ENCODE measurements at regions not wholly inside any gene's neighbourhood (a gene's known extent, or its start where the extent isn't known, plus 50 kb on each side); places are given as distances from the start of the nearest gene placed in this dataset.

GRCh38 chr5:57805732-57806131, 323.1 kb upstream of the ACTBL2 start:
- CTCF ChIA-PET, result no interaction called here
- Mint-ChIP-seq H3K27ac (ENCODE audit: unreplicated experiment) (no peak overlapping the region), H3K4me3 (ENCODE audit: low read depth, unreplicated experiment) (no peak overlapping the region), H3K27me3 (ENCODE audit: unreplicated experiment) (no peaks in the 10 kb centered on the region), H3K9me3 (ENCODE audit: low read depth, unreplicated experiment) (no peaks in the 10 kb centered on the region), H3K4me1 (ENCODE audit: low read depth, unreplicated experiment) (peaks cover 13% of the 10 kb centered on the region), H3K36me3 (ENCODE audit: insufficient read depth, unreplicated experiment) (no peaks in the 10 kb centered on the region)
- no peak for TF ChIP-seq CTCF (IDR thresholded peaks at IDR 0.05; ENCODE audit: unreplicated experiment)
- intact Hi-C loops (cut with micrococcal nuclease; ENCODE audit: unreplicated experiment), result no loop called here
- no peak for DNase-seq
- BruUV-seq (replicated peaks), result no TSS peak

GRCh38 chr5:57805170-57805569, 322.6 kb upstream of the ACTBL2 start:
- H3K4me1 Mint-ChIP-seq (ENCODE audit: low read depth, unreplicated experiment), result peaks cover 13% of the 10 kb centered on the region
- no peak for DNase-seq
- H3K9me3 Mint-ChIP-seq (ENCODE audit: low read depth, unreplicated experiment), result no peaks in the 10 kb centered on the region
- no TSS peak for BruUV-seq (replicated peaks)
- intact Hi-C loops (cut with micrococcal nuclease; ENCODE audit: unreplicated experiment), result no loop called here
- H3K4me3 Mint-ChIP-seq (ENCODE audit: low read depth, unreplicated experiment), result no peak overlapping the region
- no peak for TF ChIP-seq CTCF (IDR thresholded peaks at IDR 0.05; ENCODE audit: unreplicated experiment)
- CTCF ChIA-PET, result no interaction called here
- no peaks in the 10 kb centered on the region for H3K27me3 Mint-ChIP-seq (ENCODE audit: unreplicated experiment)
- no peak overlapping the region for H3K27ac Mint-ChIP-seq (ENCODE audit: unreplicated experiment)
- H3K36me3 Mint-ChIP-seq (ENCODE audit: insufficient read depth, unreplicated experiment), result no peaks in the 10 kb centered on the region

- intact Hi-C loops (cut with micrococcal nuclease; ENCODE audit: unreplicated experiment), result no loop called here
- no peak for TF ChIP-seq CTCF (IDR thresholded peaks at IDR 0.05; ENCODE audit: unreplicated experiment)
These were observed 321.9 kb upstream of the ACTBL2 start for GRCh38 chr5:57804505-57804904.

GRCh38 chr5:57804007-57804444, 321.4 kb upstream of the ACTBL2 start:
- no peak for DNase-seq
- no TSS peak for BruUV-seq (replicated peaks)
- no peak for TF ChIP-seq CTCF (IDR thresholded peaks at IDR 0.05; ENCODE audit: unreplicated experiment)
- H3K27ac Mint-ChIP-seq (ENCODE audit: unreplicated experiment), result no peak overlapping the region
- H3K4me3 Mint-ChIP-seq (ENCODE audit: low read depth, unreplicated experiment), result no peak overlapping the region
- no peaks in the 10 kb centered on the region for H3K36me3 Mint-ChIP-seq (ENCODE audit: insufficient read depth, unreplicated experiment)
- intact Hi-C loops (cut with micrococcal nuclease; ENCODE audit: unreplicated experiment), result no loop called here
- no peaks in the 10 kb centered on the region for H3K27me3 Mint-ChIP-seq (ENCODE audit: unreplicated experiment)
- CTCF ChIA-PET, result no interaction called here
- no peaks in the 10 kb centered on the region for H3K9me3 Mint-ChIP-seq (ENCODE audit: low read depth, unreplicated experiment)
- H3K4me1 Mint-ChIP-seq (ENCODE audit: low read depth, unreplicated experiment), result peaks cover 6% of the 10 kb centered on the region

More at GRCh38 chr5:57804505-57804904, 321.9 kb upstream of the ACTBL2 start:
- Mint-ChIP-seq H3K4me1 (ENCODE audit: low read depth, unreplicated experiment) (peaks cover 11% of the 10 kb centered on the region), H3K27ac (ENCODE audit: unreplicated experiment) (no peak overlapping the region), H3K9me3 (ENCODE audit: low read depth, unreplicated experiment) (no peaks in the 10 kb centered on the region), H3K27me3 (ENCODE audit: unreplicated experiment) (no peaks in the 10 kb centered on the region), H3K36me3 (ENCODE audit: insufficient read depth, unreplicated experiment) (no peaks in the 10 kb centered on the region), H3K4me3 (ENCODE audit: low read depth, unreplicated experiment) (no peak overlapping the region)
- CTCF ChIA-PET, result no interaction called here
- no peak for DNase-seq
- BruUV-seq (replicated peaks), result no TSS peak
